H1 (cell line): ENCODE measurements at regions not wholly inside any gene's neighbourhood (a gene's known extent, or its start where the extent isn't known, plus 50 kb on each side); places are given as distances from the start of the nearest gene placed in this dataset.

Experiments
- CTCF ChIA-PET: fragments of 300-600 bp; sonication (Branson Sonifier 250); formaldehyde crosslinking; loops from one replicate; lab custom pipeline; 2021; ENCODE audit not compliant: partially characterized antibody; lab: Charles Lee
- POLR2A ChIA-PET: fragments of 300-600 bp; sonication (Branson Sonifier 250); formaldehyde crosslinking; loops from one replicate; lab custom pipeline; 2021; ENCODE audit warnings: inconsistent platforms; ENCODE audit not compliant: partially characterized antibody; lab: Charles Lee
- DNase-seq, 2 experiments: peaks; one replicate each; pipeline versions ENCODE4 v3.0.0 to v3.0.0-alpha.2; 2010 to 2022; ENCODE audit warnings: low spot score in 2 of 2, low read depth in 1 of 2, mixed read lengths in 1 of 2
- FAIRE-seq: peaks from 2 replicates; lab custom pipeline; 2011; peaks lifted over from hg19 to GRCh38; lab: Jason Lieb, UNC
- H2AFZ ChIP-seq: 2 replicates; pipeline ENCODE4 v1.8.1; 2012; ENCODE audit warnings: low read length, inconsistent platforms
- H2AK5ac ChIP-seq: 2 replicates; pipeline ENCODE4 v1.6.1; 2013; ENCODE audit warnings: low read depth, low read length
- H2BK120ac ChIP-seq: replicated peaks from 2 replicates; pipeline ENCODE3; 2013; ENCODE audit warnings: low read depth, low read length, inconsistent platforms
- H2BK12ac ChIP-seq: 2 replicates; pipeline ENCODE4 v1.6.1; 2013; ENCODE audit warnings: low read depth, low read length
- H2BK15ac ChIP-seq: 2 replicates; pipeline ENCODE4 v1.6.1; 2013; ENCODE audit warnings: low read length
- H2BK20ac ChIP-seq: 2 replicates; pipeline ENCODE4 v1.6.1; 2013; ENCODE audit warnings: low read length
- H2BK5ac ChIP-seq: 2 replicates; pipeline ENCODE4 v1.6.1; 2013; ENCODE audit warnings: low read depth, low read length
- H3K14ac ChIP-seq: 2 replicates; pipeline ENCODE4 v1.6.1; 2013; ENCODE audit warnings: inconsistent platforms; ENCODE audit not compliant: insufficient read length
- H3K18ac ChIP-seq: 2 replicates; pipeline ENCODE4 v1.6.1; 2013; ENCODE audit warnings: low read length; ENCODE audit errors: extremely low read depth
- H3K23ac ChIP-seq: 2 replicates; pipeline ENCODE4 v1.6.1; 2013; ENCODE audit warnings: inconsistent platforms; ENCODE audit not compliant: insufficient read length
- H3K23me2 ChIP-seq: 2 replicates; pipeline ENCODE4 v1.6.1; 2013; ENCODE audit warnings: low read depth, low read length
- H3K27ac ChIP-seq: 2 replicates; pipeline ENCODE4 v1.6.1; 2011; ENCODE audit warnings: low read depth, low read length, inconsistent platforms
- H3K27me3 ChIP-seq, 4 experiments: replicated peaks in 1 of 4; 1 replicate in 1 of 4; 2 replicates in 3 of 4; pipeline versions ENCODE4 v1.6.1 to v1.8.1; 2011 to 2013; ENCODE audit warnings: low read length in 3 of 4, mild to moderate bottlenecking in 3 of 4, inconsistent platforms in 2 of 4, mixed read lengths in 2 of 4, moderate library complexity in 1 of 4; ENCODE audit not compliant: control insufficient read depth in 3 of 4, insufficient read depth in 3 of 4; ENCODE audit errors: extremely low read depth in 1 of 4
- H3K36me3 ChIP-seq, 4 experiments: 2 replicates each; pipeline versions ENCODE4 v1.6.1 to v1.8.1; 2011 to 2013; ENCODE audit warnings: mild to moderate bottlenecking in 4 of 4, low read length in 3 of 4, moderate library complexity in 2 of 4, control low read depth in 1 of 4, inconsistent platforms in 1 of 4; ENCODE audit not compliant: insufficient read depth in 4 of 4, control insufficient read depth in 2 of 4
- H3K4ac ChIP-seq: replicated peaks from 2 replicates; pipeline ENCODE3; 2013; ENCODE audit warnings: low read length, low read depth, mixed read lengths, inconsistent platforms; ENCODE audit not compliant: insufficient read length
- H3K4me1 ChIP-seq, 4 experiments: replicated peaks in 1 of 4; 1 replicate in 1 of 4; 2 replicates in 3 of 4; pipeline versions ENCODE4 v1.6.1 to v1.8.1; 2011 to 2013; ENCODE audit warnings: low read length in 3 of 4, inconsistent platforms in 2 of 4, mixed read lengths in 1 of 4; ENCODE audit not compliant: insufficient read depth in 4 of 4, control insufficient read depth in 3 of 4
- H3K4me2 ChIP-seq, 2 experiments: 2 replicates each; pipeline versions ENCODE4 v1.6.1 to v1.8.1; 2011 to 2013; ENCODE audit warnings: low read depth in 2 of 2, low read length in 2 of 2, control low read depth in 1 of 2, inconsistent platforms in 1 of 2, mild to moderate bottlenecking in 1 of 2; ENCODE audit not compliant: insufficient read depth in 1 of 2
- H3K4me3 ChIP-seq, 4 experiments: fragments of 200-600, 300-600 bp in 1 of 4; sonication (generic), shearing (Covaris generic), sonication (Bioruptor Twin) in 1 of 4; 2 replicates each; pipeline versions ENCODE4 v1.5.1 to v1.8.1; 2011 to 2016; ENCODE audit warnings: low read length in 4 of 4, low read depth in 3 of 4, control low read depth in 2 of 4, inconsistent platforms in 2 of 4, mild to moderate bottlenecking in 2 of 4, mixed read lengths in 1 of 4, moderate library complexity in 1 of 4; ENCODE audit not compliant: insufficient read depth in 2 of 4; ENCODE audit errors: extremely low read depth in 1 of 4
- H3K56ac ChIP-seq: replicated peaks from 2 replicates; pipeline ENCODE3; 2013; ENCODE audit warnings: low read depth, mild to moderate bottlenecking, mixed read lengths, low read length, inconsistent platforms; ENCODE audit not compliant: insufficient read length
- H3K79me1 ChIP-seq: 2 replicates; pipeline ENCODE4 v1.6.1; 2013; ENCODE audit warnings: low read depth, low read length, control low read depth
- H3K79me2 ChIP-seq, 2 experiments: 2 replicates each; pipeline versions ENCODE4 v1.6.1 to v1.8.1; 2012 to 2013; ENCODE audit warnings: low read length in 2 of 2, mild to moderate bottlenecking in 2 of 2, inconsistent platforms in 1 of 2; ENCODE audit not compliant: insufficient read depth in 2 of 2, control insufficient read depth in 1 of 2
- H3K9ac ChIP-seq, 4 experiments: replicated peaks in 1 of 4; 1 replicate in 1 of 4; 2 replicates in 3 of 4; pipeline versions ENCODE4 v1.6.1 to v1.8.1; 2011 to 2013; ENCODE audit warnings: low read depth in 3 of 4, low read length in 3 of 4, control low read depth in 2 of 4, mild to moderate bottlenecking in 2 of 4, moderate library complexity in 2 of 4, inconsistent platforms in 1 of 4; ENCODE audit errors: extremely low read depth in 1 of 4
- H3K9me3 ChIP-seq, 2 experiments: 2 replicates each; pipeline versions ENCODE4 v1.6.1 to v1.8.1; 2012 to 2013; ENCODE audit warnings: mild to moderate bottlenecking in 2 of 2, moderate library complexity in 2 of 2, control low read depth in 1 of 2, inconsistent platforms in 1 of 2, low read depth in 1 of 2, low read length in 1 of 2, mixed read lengths in 1 of 2; ENCODE audit not compliant: insufficient read depth in 2 of 2
- H4K20me1 ChIP-seq, 2 experiments: replicated peaks in 1 of 2; 2 replicates each; pipeline versions ENCODE3 to v1.8.1; 2011 to 2013; ENCODE audit warnings: inconsistent platforms in 2 of 2, low read length in 2 of 2, mild to moderate bottlenecking in 1 of 2; ENCODE audit not compliant: insufficient read depth in 2 of 2, control insufficient read depth in 1 of 2
- H4K5ac ChIP-seq: 2 replicates; pipeline ENCODE4 v1.6.1; 2013; ENCODE audit warnings: low read length, low read depth, mixed read lengths, inconsistent platforms; ENCODE audit not compliant: insufficient read length
- H4K8ac ChIP-seq: 2 replicates; pipeline ENCODE4 v1.8.0; 2013; ENCODE audit warnings: mild to moderate bottlenecking, moderate library complexity, low read length, inconsistent platforms; ENCODE audit not compliant: insufficient read depth; ENCODE audit errors: extremely low read depth
- H4K91ac ChIP-seq: replicated peaks from 2 replicates; pipeline ENCODE3; 2013; ENCODE audit warnings: low read length, mixed read lengths, inconsistent platforms; ENCODE audit not compliant: insufficient read length
- CBX8 ChIP-seq: fragments of 300-800, 300-1000 bp; sonication (generic); IDR thresholded peaks from 2 replicates; pipeline ENCODE4 v1.7.1; 2016; ENCODE audit warnings: low read depth, low read length, borderline replicate concordance
- CREB1 ChIP-seq: IDR thresholded peaks from 2 replicates; pipeline ENCODE4 v1.6.1; 2012; ENCODE audit warnings: inconsistent platforms
- EP300 ChIP-seq, 2 experiments: IDR thresholded peaks; 1 replicate in 1 of 2; 2 replicates in 1 of 2; pipeline ENCODE4 v1.6.1; 2011 to 2012; ENCODE audit warnings: low read depth in 2 of 2, low read length in 2 of 2, mild to moderate bottlenecking in 2 of 2, borderline replicate concordance in 1 of 2, inconsistent platforms in 1 of 2, moderate library complexity in 1 of 2
- KDM1A ChIP-seq: fragments of 200-600, 300-600 bp; sonication (generic); IDR thresholded peaks from 2 replicates; pipeline ENCODE4 v1.7.1; 2016; ENCODE audit warnings: mild to moderate bottlenecking, low read length, borderline replicate concordance

GRCh38 chr12:63301311-63301710 lies 150.3 kb upstream of the AVPR1A start:
- Histone ChIP-seq H4K5ac (no peak overlapping the region), H3K36me3 (no peaks in the 10 kb centered on the region), H3K4ac (no peak overlapping the region), H3K4me3 (no peak overlapping the region), H3K9ac (no peak overlapping the region), H3K79me1 (no peaks in the 10 kb centered on the region), H2AFZ (no peak overlapping the region), H3K23me2 (no peaks in the 10 kb centered on the region), H3K4me2 (no peak overlapping the region), H2BK20ac (no peak overlapping the region), H3K9me3 (no peaks in the 10 kb centered on the region), H2AK5ac (no peak overlapping the region), H3K23ac (no peak overlapping the region), H4K20me1 (no peaks in the 10 kb centered on the region), H3K79me2 (no peaks in the 10 kb centered on the region), H3K14ac (no peak overlapping the region), H3K27me3 (no peaks in the 10 kb centered on the region), H4K8ac (no peak overlapping the region), H2BK15ac (no peak overlapping the region), H2BK12ac (no peak overlapping the region), H3K27ac (no peak overlapping the region), H2BK5ac (no peak overlapping the region), H4K91ac (no peak overlapping the region), H3K56ac (no peak overlapping the region), H2BK120ac (no peak overlapping the region), H3K4me1 (peaks cover 0 to 2% (median 0%) of the 10 kb centered on the region in 4 experiments; a peak in 1 of 7 replicates), H3K18ac (no peak overlapping the region)
- DNase-seq (no peak), FAIRE-seq (no peak)
- TF ChIP-seq CBX8 = no peak
- no peak for TF ChIP-seq KDM1A
- TF ChIP-seq EP300 (IDR thresholded peaks at IDR 0.05; ENCODE audit: borderline replicate concordance in 1 of 2, low read depth in 2 of 2, low read length in 2 of 2) = no peak
- TF ChIP-seq CREB1 = no peak
- POLR2A ChIA-PET = interaction anchor here (1.2 kb wide), 1 partner anchor 13 kb away, joined by 5 read pairs; no protein-coding TSS in a partner anchor
- CTCF ChIA-PET = no interaction called here
